Hepatocyte (in vitro differentiated cells): ENCODE measurements at regions not wholly inside any gene's neighbourhood (a gene's known extent, or its start where the extent isn't known, plus 50 kb on each side); places are given as distances from the start of the nearest gene placed in this dataset.

Experiments
- DNase-seq: peaks from one replicate; pipeline ENCODE4 v3.0.0-alpha.2; 2016; ENCODE audit warnings: low spot score
- H2AFZ ChIP-seq: fragments of 200-600 bp; sonication (generic); 2 replicates; pipeline ENCODE4 v1.6.0; 2016; ENCODE audit warnings: antibody characterized with exemption, mild to moderate bottlenecking
- H3K27ac ChIP-seq: fragments of 200-600 bp; sonication (generic); 2 replicates; pipeline ENCODE4 v1.5.1; 2016; ENCODE audit warnings: mild to moderate bottlenecking
- H3K27me3 ChIP-seq: fragments of 200-600 bp; sonication (generic); 2 replicates; pipeline ENCODE4 v1.6.1; 2016
- H3K36me3 ChIP-seq: fragments of 200-600 bp; sonication (generic); replicated peaks from 2 replicates; pipeline ENCODE4 v1.5.1; 2016; ENCODE audit warnings: low read depth; ENCODE audit not compliant: insufficient read depth
- H3K4me1 ChIP-seq: fragments of 200-600 bp; sonication (generic); 2 replicates; pipeline ENCODE4 v1.5.1; 2016; ENCODE audit warnings: mild to moderate bottlenecking, moderate library complexity; ENCODE audit not compliant: insufficient read depth
- H3K4me2 ChIP-seq: fragments of 200-600 bp; sonication (generic); 2 replicates; pipeline ENCODE4 v1.6.0; 2016
- H3K4me3 ChIP-seq: fragments of 200-600 bp; sonication (generic); 2 replicates; pipeline ENCODE4 v1.5.1; 2016; ENCODE audit warnings: mild to moderate bottlenecking
- H3K79me2 ChIP-seq: fragments of 200-600 bp; sonication (generic); 2 replicates; pipeline ENCODE4 v1.6.0; 2017; ENCODE audit warnings: mild to moderate bottlenecking
- H3K9me2 ChIP-seq: fragments of 200-600 bp; sonication (generic); replicated peaks from 2 replicates; pipeline ENCODE4 v1.6.0; 2017; ENCODE audit warnings: mild to moderate bottlenecking; ENCODE audit not compliant: insufficient read depth
- H3K9me3 ChIP-seq: fragments of 200-600 bp; sonication (generic); 2 replicates; pipeline ENCODE4 v1.5.1; 2016; ENCODE audit warnings: low read depth, mild to moderate bottlenecking
- H4K20me1 ChIP-seq: fragments of 200-600 bp; sonication (generic); 2 replicates; pipeline ENCODE4 v1.6.0; 2016; ENCODE audit warnings: mild to moderate bottlenecking; ENCODE audit not compliant: insufficient read depth, poor library complexity, severe bottlenecking
- EZH2 ChIP-seq: fragments of 200-600 bp; sonication (generic); IDR thresholded peaks from 2 replicates; pipeline ENCODE4 v1.6.1; 2016; ENCODE audit warnings: antibody characterized with exemption, mild to moderate bottlenecking, borderline replicate concordance
- EZH2phosphoT487 ChIP-seq: fragments of 200-600 bp; sonication (generic); IDR thresholded peaks from one replicate; pipeline ENCODE4 v1.6.1; 2018; ENCODE audit warnings: antibody characterized with exemption, mild to moderate bottlenecking, low read depth, moderate library complexity; ENCODE audit not compliant: unreplicated experiment, severe bottlenecking
- WGBS: methylation state at CpG from one replicate; pipeline ENCODE4 v1.1.6; 2016; ENCODE audit warnings: low lambda C conversion rate; ENCODE audit errors: missing lambda C conversion rate; 5-methylcytosine and 5-hydroxymethylcytosine counted together
- TF ChIP-seq, protein P1 (sequence below): fragments of 200-600 bp; sonication (generic); IDR thresholded peaks from 2 replicates; pipeline ENCODE4 v1.5.1; 2016; ENCODE audit warnings: antibody characterized with exemption, mild to moderate bottlenecking; ENCODE audit not compliant: poor library complexity

DNA sequence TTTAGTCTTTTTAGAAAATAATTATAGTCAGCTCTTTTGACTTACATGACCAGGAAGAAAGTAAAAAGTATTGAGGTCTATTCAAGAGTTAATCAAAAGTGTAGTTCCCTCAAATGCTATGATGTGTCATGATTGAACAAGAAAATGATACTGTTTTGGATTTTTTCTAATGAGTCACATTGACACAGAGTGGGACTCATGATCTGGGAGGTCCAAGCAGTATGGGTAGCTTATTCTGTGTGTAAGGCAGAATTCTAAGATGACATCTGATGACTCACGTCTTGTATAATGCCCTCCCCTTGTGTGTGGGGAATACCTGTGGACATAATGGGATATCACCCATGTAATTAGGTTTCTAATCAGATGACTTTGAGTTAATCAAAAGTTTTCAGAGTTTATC lies 178.1 kb upstream of the DDHD1 start:
- no peaks in the 10 kb centered on the region for H3K4me1 ChIP-seq
- no peaks in the 10 kb centered on the region for H3K27me3 ChIP-seq
- TF ChIP-seq EZH2phosphoT487, result no peak
- TF ChIP-seq EZH2, result no peak
- TF ChIP-seq, protein P1, sequence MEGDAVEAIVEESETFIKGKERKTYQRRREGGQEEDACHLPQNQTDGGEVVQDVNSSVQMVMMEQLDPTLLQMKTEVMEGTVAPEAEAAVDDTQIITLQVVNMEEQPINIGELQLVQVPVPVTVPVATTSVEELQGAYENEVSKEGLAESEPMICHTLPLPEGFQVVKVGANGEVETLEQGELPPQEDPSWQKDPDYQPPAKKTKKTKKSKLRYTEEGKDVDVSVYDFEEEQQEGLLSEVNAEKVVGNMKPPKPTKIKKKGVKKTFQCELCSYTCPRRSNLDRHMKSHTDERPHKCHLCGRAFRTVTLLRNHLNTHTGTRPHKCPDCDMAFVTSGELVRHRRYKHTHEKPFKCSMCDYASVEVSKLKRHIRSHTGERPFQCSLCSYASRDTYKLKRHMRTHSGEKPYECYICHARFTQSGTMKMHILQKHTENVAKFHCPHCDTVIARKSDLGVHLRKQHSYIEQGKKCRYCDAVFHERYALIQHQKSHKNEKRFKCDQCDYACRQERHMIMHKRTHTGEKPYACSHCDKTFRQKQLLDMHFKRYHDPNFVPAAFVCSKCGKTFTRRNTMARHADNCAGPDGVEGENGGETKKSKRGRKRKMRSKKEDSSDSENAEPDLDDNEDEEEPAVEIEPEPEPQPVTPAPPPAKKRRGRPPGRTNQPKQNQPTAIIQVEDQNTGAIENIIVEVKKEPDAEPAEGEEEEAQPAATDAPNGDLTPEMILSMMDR, result no peak
- no peaks in the 10 kb centered on the region for H3K79me2 ChIP-seq
- no peak overlapping the region for H3K4me2 ChIP-seq
- H3K9me2 ChIP-seq, result no peaks in the 10 kb centered on the region
- no peak overlapping the region for H3K27ac ChIP-seq
- no peaks in the 10 kb centered on the region for H3K36me3 ChIP-seq
- no peak for DNase-seq
- H3K4me3 ChIP-seq, result no peak overlapping the region
- 92% methylated on average over 1 of the region's 1 CpG for WGBS
- no peak overlapping the region for H2AFZ ChIP-seq
- no peaks in the 10 kb centered on the region for H4K20me1 ChIP-seq
- H3K9me3 ChIP-seq, result no peaks in the 10 kb centered on the region

DNA sequence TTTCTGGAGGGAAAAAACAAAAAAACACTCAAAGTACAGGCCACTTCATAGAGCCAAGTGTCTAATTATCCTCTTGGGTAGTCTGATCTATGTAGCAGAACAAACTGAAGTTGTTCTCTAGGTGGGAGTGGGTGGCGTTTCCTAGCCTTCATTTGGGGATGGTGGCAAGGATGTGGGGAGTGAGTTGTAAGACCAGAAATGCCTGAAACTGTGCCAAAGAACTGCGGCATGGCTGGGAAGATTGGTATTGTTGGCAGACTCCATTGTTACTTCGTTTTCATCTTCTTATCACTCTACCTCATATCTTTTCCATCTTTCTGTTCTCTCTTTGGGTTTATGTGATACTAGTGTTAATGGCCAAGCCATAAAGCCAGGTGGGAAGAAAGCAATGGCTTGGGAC lies 177.3 kb upstream of the DDHD1 start:
- Histone ChIP-seq H2AFZ (no peak overlapping the region), H3K9me2 (no peaks in the 10 kb centered on the region)

GRCh38 chr14:53328841-53329240 lies 175.7 kb upstream of the DDHD1 start:
- no peak overlapping the region for H3K27ac ChIP-seq
- H3K36me3 ChIP-seq, result no peaks in the 10 kb centered on the region
- no peak overlapping the region for H3K4me3 ChIP-seq
- no peaks in the 10 kb centered on the region for H3K4me1 ChIP-seq
- H3K4me2 ChIP-seq, result no peak overlapping the region
- TF ChIP-seq, protein P1, result no peak
- TF ChIP-seq EZH2 (no peak), EZH2phosphoT487 (no peak)
- no peaks in the 10 kb centered on the region for H3K9me2 ChIP-seq
- H2AFZ ChIP-seq, result no peak overlapping the region
- WGBS, result 54% methylated on average over 5 of the region's 5 CpGs
- no peaks in the 10 kb centered on the region for H3K27me3 ChIP-seq
- no peaks in the 10 kb centered on the region for H3K79me2 ChIP-seq
- no peak for DNase-seq
- H3K9me3 ChIP-seq, result no peaks in the 10 kb centered on the region
- no peaks in the 10 kb centered on the region for H4K20me1 ChIP-seq

More for the DNA sequence above, 177.3 kb upstream of the DDHD1 start:
- no peak for DNase-seq
- H3K4me3 ChIP-seq, result no peak overlapping the region
- no peaks in the 10 kb centered on the region for H3K4me1 ChIP-seq
- WGBS, result 84% methylated on average over 3 of the region's 3 CpGs
- H3K27me3 ChIP-seq, result no peaks in the 10 kb centered on the region
- no peaks in the 10 kb centered on the region for H4K20me1 ChIP-seq
- H3K36me3 ChIP-seq, result no peaks in the 10 kb centered on the region
- H3K4me2 ChIP-seq, result no peak overlapping the region
- H3K9me3 ChIP-seq, result no peaks in the 10 kb centered on the region
- no peaks in the 10 kb centered on the region for H3K79me2 ChIP-seq
- H3K27ac ChIP-seq, result no peak overlapping the region
- TF ChIP-seq, protein P1, result no peak
- TF ChIP-seq EZH2, result no peak
- no peak for TF ChIP-seq EZH2phosphoT487

DNA sequence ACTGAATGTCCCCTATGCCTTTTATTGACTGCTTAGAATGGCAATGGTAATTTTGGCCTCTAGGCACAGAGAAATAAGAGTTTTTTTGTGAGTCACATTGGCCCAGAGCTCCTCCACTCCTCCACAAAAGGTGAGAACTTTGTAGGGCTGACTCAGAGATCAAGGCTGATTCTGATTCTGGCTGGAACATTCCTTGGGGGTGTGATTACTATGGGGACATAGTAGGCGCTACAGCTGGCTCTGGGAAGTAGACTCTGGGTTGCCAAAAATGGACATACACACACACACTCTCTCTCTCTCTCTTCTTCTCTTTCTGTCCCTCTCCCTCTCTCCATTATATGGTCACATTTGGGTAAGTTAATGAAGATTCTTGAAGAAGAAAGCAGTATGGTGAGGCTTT lies 174.6 kb upstream of the DDHD1 start:
- no peak overlapping the region for H3K4me2 ChIP-seq

More for the DNA sequence above, 174.6 kb upstream of the DDHD1 start:
- no peak for DNase-seq
- Histone ChIP-seq H3K4me3 (no peak overlapping the region), H3K9me3 (no peaks in the 10 kb centered on the region), H3K27ac (no peak overlapping the region), H3K9me2 (no peaks in the 10 kb centered on the region), H3K4me1 (no peaks in the 10 kb centered on the region), H3K36me3 (no peaks in the 10 kb centered on the region), H3K79me2 (no peaks in the 10 kb centered on the region), H2AFZ (no peak overlapping the region), H4K20me1 (no peaks in the 10 kb centered on the region), H3K27me3 (no peaks in the 10 kb centered on the region)
- no peak for TF ChIP-seq EZH2phosphoT487
- 100% methylated on average over 1 of the region's 1 CpG for WGBS
